HG02938 (cell line): ENCODE measurements at regions not wholly inside any gene's neighbourhood (a gene's known extent, or its start where the extent isn't known, plus 50 kb on each side); places are given as distances from the start of the nearest gene placed in this dataset.

Source experiments
- ATAC-seq: cut with Tn5 transposase; IDR thresholded peaks from one replicate; pipeline ENCODE4 v1.9.1; 2021; ENCODE audit warnings: mild to moderate bottlenecking, moderate library complexity; ENCODE audit not compliant: unreplicated experiment

DNA sequence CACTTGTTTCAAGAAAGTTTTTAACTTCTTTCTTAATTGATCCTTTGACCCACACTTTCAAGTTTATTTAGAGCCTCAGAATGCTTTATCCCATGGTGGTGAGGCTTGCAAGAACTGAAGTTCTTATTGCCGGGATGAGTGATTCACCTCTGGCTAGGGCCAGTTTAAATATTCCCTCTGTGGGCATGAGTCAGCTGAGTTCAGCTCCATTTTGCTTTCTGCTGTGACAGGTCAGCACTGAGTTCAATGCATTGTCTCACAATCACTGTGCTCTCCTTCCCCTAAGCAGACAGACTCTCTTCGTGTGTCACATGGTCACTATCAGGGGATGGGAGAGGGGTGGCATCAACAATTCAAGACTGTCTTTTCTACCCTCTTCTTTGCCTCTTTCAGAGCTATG is 514.6 kb upstream of the FBXO33 start:
- no peak for ATAC-seq

GRCh38 chr14:39939023-39939422 is 506.8 kb upstream of the FBXO33 start:
- no peak for ATAC-seq

DNA sequence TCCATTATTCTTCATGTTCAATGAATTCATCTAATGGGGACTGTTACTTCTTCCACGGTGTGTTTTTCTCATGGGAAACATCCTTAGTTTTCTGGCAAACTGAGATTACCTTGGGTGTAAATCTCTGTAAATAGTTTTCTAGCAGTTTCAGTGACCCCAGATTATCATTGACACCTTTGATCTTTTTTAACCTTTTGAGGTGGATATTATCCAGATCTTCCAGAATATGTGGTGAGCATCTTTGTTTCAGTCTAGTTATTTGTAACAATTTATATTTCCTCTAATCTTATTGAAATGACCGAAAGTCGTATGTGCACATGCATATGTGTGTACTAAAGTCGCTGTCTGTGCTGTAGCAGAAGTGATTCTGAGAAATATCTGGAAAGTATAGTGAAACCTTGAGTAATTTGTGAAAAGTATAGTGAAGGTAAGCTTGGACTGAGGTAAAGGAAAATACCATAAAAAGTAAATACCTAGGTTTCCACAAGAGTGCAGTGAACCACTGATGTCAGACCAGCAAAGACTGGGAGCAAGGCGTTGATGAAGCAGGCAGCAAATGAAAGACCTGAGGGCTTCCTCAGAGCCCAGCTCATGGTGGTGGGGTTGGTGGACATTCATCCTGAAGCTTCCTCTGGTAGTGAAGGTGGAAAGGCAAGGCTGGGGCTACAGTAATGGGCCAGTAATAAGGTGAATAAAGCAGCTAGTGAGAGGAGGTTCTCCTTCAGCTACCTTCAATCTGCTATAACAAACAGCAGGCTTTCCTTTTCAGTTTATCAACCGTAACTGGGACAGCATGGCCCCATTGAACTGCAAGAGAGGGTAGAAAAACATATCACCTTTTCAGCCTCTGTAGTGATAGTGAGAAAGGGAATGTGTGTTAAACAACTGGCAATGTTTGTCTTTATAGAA is 480.2 kb upstream of the FBXO33 start:
- peak; percentile 95 for ATAC-seq

DNA sequence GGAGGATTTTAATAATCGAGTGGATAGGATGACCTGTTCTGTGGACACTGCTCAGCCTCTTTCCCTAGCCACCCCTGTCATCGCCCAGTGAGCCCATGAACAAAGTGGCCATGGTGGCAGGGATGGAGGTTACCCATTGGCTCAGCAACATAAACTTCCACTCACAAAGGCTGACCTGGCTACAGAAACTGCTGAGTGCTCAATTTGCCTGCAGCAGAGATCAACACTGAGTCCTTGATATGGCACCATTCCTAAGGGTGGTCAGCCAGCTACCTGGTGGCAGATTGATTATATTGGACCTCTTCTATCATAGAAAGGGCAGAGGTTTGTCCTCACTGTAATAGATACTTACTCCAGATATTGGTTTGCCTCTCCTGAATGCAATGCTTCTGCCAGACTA is 465.4 kb upstream of the FBXO33 start:
- ATAC-seq = no peak

GRCh38 chr14:39890026-39890425 is 457.8 kb upstream of the FBXO33 start:
- ATAC-seq = no peak

- no peak for ATAC-seq
Observed at GRCh38 chr14:39884091-39884490, 451.9 kb upstream of the FBXO33 start.

- ATAC-seq = no peak
Observed at GRCh38 chr14:39880965-39881364, 448.7 kb upstream of the FBXO33 start.

DNA sequence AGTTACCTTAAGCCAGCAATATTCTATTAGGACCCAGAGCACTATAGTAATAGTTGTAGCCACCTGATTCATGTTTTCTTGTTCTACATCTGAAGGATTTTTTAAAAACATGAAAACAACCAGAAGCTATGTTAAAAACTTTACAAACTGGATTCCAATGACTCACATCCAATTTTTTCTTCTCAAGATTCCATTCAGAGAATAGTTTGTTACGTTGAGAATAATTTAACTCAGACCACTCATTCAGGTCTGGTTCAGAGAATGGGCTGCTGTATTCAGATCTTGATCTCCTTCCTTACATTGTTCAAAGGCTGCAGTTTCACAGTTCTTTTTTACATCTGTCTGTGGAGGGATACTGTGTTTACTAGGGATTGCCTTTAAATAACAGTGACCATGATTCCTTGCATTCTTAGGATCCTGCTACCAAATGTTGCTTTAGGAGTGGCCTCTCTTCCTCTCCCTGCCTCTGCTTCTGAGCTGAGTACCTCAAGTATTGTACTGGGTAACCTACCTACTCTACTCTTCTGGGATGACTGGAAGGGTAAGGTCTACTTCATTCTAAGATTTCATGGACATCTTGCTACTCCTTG is 448.0 kb upstream of the FBXO33 start:
- ATAC-seq = no peak

DNA sequence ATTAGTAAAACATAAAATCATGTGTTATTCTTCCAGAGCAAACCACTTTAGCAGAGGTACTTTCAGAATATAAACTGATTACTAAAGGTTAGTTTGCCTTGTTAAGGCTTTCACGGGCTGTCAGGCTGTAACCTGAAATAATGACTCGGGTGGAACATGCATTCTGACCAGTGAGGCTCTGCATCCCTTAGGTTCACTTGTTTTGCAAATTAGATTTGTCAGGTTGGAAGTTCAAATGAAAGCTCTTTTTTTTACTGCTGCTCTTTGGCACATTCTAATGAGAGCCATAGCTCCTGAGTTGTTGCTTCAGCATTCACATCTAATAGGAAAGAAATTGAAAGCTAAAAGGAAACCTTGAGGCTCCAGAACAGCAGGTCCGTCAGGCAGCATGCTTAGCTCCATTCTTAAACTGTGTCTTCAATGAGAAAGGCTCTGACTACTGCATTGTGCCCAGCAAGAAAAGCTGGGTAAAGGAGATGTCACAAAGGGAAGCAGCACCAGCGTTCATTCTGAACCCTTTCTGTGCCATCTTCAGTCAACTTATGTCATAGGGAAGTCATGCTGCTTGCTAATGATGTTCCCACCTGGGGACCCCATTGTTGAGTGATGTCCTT is 445.5 kb upstream of the FBXO33 start:
- no peak for ATAC-seq

DNA sequence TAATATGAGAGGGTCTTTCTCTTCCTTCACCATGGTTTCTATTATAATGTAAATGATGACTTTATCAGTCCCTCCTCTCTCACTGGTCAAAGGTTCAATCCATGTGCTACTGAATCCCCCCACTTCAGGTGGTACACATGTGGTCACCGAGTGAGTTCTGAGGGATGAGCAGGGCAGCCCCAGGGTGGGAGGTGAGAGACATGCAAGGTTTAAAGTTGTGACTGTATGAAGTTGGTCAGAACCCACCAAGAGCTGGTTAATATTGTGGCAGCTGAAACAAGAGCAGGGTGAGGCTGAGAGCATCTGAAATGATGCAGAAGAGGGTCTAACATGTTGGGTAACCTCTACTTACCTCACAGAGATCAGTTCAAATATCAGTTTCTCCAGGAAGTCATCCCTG is 444.7 kb upstream of the FBXO33 start:
- no peak for ATAC-seq

DNA sequence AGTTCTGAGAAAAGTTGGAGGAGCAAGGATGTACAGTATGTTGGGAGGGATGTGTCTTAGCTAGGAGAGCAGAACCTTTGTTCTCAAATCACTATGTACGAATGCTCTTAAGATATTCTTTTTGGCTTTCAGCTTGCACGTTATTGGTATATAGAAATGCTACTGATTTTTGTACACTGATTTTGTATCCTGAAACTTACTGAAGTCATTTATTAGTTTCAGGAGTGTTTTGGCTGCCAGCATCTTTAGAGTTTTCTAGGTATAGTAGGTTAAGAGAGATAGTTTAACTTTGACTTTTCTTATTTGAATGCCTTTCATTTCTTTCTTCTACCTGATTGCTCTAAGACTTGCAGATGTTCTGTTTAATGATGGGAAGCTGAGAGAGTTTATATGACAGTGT is 442.8 kb upstream of the FBXO33 start:
- ATAC-seq = peak; percentile 52

GRCh38 chr14:39873791-39874190 is 441.6 kb upstream of the FBXO33 start:
- ATAC-seq = no peak

DNA sequence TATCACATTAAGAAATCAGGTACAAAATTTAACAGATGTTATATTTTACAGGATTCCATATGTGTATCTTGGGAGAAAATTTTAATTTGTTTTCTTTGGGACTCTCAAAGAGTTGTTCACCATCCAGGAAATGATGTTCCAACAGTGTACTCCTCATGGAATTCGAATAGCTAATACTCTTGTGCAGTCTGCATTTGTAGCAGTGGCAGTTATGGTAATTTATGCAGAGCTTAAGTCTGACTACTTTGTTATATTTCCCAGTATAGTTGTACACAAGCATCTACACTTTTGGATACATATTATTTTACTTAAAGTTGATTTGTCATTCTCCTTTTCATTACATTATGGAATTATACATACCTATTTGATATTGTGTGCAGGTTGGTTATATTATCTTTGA is 436.7 kb upstream of the FBXO33 start:
- ATAC-seq = no peak

DNA sequence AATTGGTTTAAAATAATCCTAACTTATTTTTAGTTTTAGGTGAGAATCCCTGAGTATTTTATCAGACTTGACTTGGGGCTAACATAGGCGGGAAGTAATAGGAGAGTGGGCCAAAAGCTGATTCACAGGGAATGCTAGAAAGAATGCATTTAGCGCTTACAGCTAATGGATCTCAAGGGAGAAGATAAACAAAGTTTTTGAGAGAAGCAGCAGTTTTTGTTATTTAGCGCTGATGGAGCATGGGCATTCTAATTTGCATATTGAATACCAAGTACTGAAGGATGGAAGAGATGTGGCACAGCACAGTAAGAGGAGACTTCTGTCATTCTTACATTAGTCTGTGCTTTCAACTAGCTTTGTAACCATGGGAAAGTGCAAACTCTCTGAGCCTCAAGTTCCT is 436.0 kb upstream of the FBXO33 start:
- ATAC-seq = no peak

DNA sequence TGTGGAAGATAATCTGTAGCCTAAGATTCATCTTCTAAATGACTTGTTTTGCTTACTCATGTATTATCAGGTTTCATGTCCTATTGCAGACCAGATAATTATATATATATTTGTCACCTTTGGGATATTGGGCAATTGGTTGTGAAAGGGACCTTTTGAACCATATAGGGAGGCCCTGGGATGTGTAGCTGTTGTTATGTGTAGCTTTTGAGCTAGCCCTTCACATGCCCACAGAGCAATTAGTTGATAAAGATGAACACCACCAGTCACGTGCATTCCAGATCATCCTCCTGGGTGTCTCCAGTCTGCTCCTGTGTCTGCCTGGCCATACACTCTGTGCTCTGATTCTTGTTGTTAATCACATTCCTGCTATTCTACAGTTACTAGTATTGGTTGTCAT is 431.2 kb upstream of the FBXO33 start:
- no peak for ATAC-seq

- ATAC-seq = no peak
Observed at GRCh38 chr14:39861696-39862095, 429.5 kb upstream of the FBXO33 start.

GRCh38 chr14:39861229-39861600 is 429.0 kb upstream of the FBXO33 start:
- ATAC-seq = no peak

DNA sequence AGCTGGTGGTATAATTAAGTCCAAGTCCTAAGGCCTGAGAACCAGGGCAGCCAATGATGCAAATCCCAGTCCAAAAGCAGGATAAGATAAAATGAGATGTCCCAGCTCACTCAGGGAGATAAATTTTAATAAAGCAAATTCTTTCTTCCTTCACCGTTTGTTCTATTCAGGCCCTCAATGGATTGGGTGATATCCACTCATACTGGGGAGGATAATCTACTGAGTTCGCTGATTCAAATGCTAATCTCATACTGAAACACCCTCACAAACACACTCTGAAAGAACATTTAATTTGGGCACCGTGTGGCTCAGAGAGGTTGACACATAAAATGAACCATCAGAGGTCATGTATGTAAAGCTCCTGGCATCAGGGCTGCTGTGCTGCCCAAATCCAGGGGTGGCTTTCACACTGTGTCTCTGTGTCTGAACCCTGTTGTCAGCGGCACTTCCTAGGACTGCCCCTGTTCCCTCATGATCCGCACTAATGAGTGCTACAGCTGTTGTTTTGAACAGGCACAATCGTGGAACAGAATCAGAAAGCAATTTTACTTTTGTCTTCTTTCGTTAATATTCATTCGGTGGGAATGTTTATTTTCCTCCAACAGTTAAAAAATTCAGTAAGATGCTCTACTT is 428.5 kb upstream of the FBXO33 start:
- no peak for ATAC-seq

DNA sequence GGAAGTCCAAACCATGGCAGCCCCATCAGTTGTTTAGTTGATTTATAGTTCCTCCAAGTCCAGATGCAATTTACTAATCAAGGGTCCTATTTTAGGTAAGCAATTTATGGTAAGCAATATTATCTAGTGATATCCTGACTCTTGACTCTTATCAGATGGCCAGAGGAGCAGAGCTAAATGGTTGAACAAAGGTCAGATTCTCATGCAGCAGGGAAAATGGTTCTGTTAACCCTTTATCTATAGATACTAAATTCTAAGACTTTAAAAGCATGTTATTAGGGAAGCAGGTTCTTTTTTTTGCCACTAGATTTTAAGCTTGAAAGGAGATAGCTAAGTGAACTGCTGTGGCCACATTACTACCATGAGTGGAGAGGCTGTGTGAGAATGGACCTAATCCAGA is 427.1 kb upstream of the FBXO33 start:
- ATAC-seq = no peak

GRCh38 chr14:39857376-39858055 is 425.3 kb upstream of the FBXO33 start:
- ATAC-seq = no peak

DNA sequence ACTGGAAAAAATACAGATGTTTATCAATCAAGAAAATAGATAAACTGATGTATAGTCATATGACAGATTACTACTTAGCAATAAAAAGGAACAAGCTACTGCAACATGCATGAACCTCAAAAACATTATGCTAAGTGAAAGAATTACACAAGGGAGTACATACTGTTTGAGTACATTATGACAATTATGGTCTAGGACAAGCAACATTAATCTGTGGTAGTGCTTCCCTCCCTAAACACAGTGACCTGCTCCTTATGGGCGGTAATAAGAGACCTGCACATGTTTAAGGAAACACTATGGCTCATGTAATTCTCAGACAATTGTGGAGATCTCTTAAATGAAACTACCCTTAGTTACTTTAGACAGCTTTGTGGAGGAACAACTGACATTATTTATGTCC is 421.2 kb upstream of the FBXO33 start:
- ATAC-seq = no peak
